ENCODE measurements at regions not wholly inside any gene's neighbourhood (a gene's known extent, or its start where the extent isn't known, plus 50 kb on each side); places are given as distances from the start of the nearest gene placed in this dataset.

DNA sequence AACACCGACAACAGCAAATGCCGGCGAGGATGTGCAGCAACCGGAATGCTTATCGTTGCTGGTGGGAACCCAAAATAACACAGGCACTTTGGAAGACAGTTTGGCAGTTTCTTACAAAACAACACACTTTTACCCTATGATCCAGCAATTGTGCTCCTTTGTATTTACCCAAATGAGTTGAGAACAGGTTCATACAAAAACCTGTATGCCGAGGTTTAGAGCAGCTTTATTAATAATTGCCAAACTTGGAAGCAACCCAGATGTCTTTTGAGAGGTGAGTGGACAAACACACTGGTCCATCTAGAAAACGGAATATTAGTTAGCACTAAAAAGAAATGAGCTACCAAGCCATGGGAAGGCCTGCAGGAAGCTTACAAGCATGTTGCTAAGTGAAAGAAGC, 118.9 kb downstream of the CTTN start:
- Histone ChIP-seq H3K9me3 (ENCODE audit: low read length) (peaks cover 4% of the 10 kb centered on the region), H3K9ac (ENCODE audit: low read length) (no peak overlapping the region), H3K36me3 (ENCODE audit: insufficient read depth, low read length) (no peaks in the 10 kb centered on the region), H3K27me3 (ENCODE audit: insufficient read depth, low read depth, low read length) (no peaks in the 10 kb centered on the region), H3K9me2 (ENCODE audit: insufficient read depth, low read length) (no peaks in the 10 kb centered on the region), H4K20me1 (ENCODE audit: insufficient read depth) (no peaks in the 10 kb centered on the region), H3F3A (ENCODE audit: insufficient read depth, low read length, poor library complexity, severe bottlenecking) (no peaks in the 10 kb centered on the region), H3K79me2 (replicated peaks; ENCODE audit: insufficient read depth, low read length) (peaks cover 6% of the 10 kb centered on the region), H3K27ac (ENCODE audit: low read length) (no peak overlapping the region), H3K4me3 (ENCODE audit: low read length) (no peak overlapping the region), H3K4me2 (ENCODE audit: low read length) (no peak overlapping the region), H2AFZ (ENCODE audit: low read depth, low read length) (no peak overlapping the region)
- no peak for TF ChIP-seq EP300 (conservative IDR thresholded peaks at IDR 0.05; ENCODE audit: poor library complexity, severe bottlenecking)

- no peaks in the 10 kb centered on the region for H3K9me3 ChIP-seq (ENCODE audit: low read length)
- no peak overlapping the region for H3K4me2 ChIP-seq (ENCODE audit: low read length)
- no peaks in the 10 kb centered on the region for H4K20me1 ChIP-seq (ENCODE audit: insufficient read depth)
- no peak overlapping the region for H2AFZ ChIP-seq (ENCODE audit: low read depth, low read length)
- no peaks in the 10 kb centered on the region for H3F3A ChIP-seq (ENCODE audit: insufficient read depth, low read length, poor library complexity, severe bottlenecking)
- no peaks in the 10 kb centered on the region for H3K36me3 ChIP-seq (ENCODE audit: insufficient read depth, low read length)
- no peak overlapping the region for H3K4me3 ChIP-seq (ENCODE audit: low read length)
- no peak for TF ChIP-seq RAD21 (conservative IDR thresholded peaks at IDR 0.05)
- TF ChIP-seq EP300 (conservative IDR thresholded peaks at IDR 0.05; ENCODE audit: poor library complexity, severe bottlenecking), result no peak
- TF ChIP-seq POLR2AphosphoS5 (IDR thresholded peaks at IDR 0.05), result no peak
- no peak for TF ChIP-seq REST (IDR thresholded peaks at IDR 0.05; ENCODE audit: borderline replicate concordance)
- TF ChIP-seq MXI1 (conservative IDR thresholded peaks at IDR 0.05; ENCODE audit: poor library complexity, severe bottlenecking), result no peak
- TF ChIP-seq EZH2 (IDR thresholded peaks at IDR 0.05; ENCODE audit: borderline replicate concordance, insufficient read depth, low read length, poor library complexity, severe bottlenecking), result no peak
- TF ChIP-seq TAF1 (IDR thresholded peaks at IDR 0.05; ENCODE audit: low read depth), result no peak
- TF ChIP-seq SMC3 (conservative IDR thresholded peaks at IDR 0.05; ENCODE audit: poor library complexity), result no peak
- no peak overlapping the region for H3K9ac ChIP-seq (ENCODE audit: low read length)
- peaks cover 6% of the 10 kb centered on the region for H3K79me2 ChIP-seq (replicated peaks; ENCODE audit: insufficient read depth, low read length)
- no peaks in the 10 kb centered on the region for H3K9me2 ChIP-seq (ENCODE audit: insufficient read depth, low read length)
- H3K27ac ChIP-seq (ENCODE audit: low read length), result no peak overlapping the region
- no peaks in the 10 kb centered on the region for H3K27me3 ChIP-seq (ENCODE audit: insufficient read depth, low read depth, low read length)
Observed at GRCh38 chr11:70517988-70518907, 119.9 kb downstream of the CTTN start.

GRCh38 chr11:70519117-70519516, 120.8 kb downstream of the CTTN start:
- Histone ChIP-seq H2AFZ (ENCODE audit: low read depth, low read length) (no peak overlapping the region), H3F3A (ENCODE audit: insufficient read depth, low read length, poor library complexity, severe bottlenecking) (no peaks in the 10 kb centered on the region), H3K27ac (ENCODE audit: low read length) (no peak overlapping the region), H3K36me3 (ENCODE audit: insufficient read depth, low read length) (no peaks in the 10 kb centered on the region), H3K79me2 (replicated peaks; ENCODE audit: insufficient read depth, low read length) (peaks cover 6% of the 10 kb centered on the region), H3K9me2 (ENCODE audit: insufficient read depth, low read length) (no peaks in the 10 kb centered on the region), H3K9me3 (ENCODE audit: low read length) (no peaks in the 10 kb centered on the region), H3K9ac (ENCODE audit: low read length) (no peak overlapping the region), H3K27me3 (ENCODE audit: insufficient read depth, low read depth, low read length) (no peaks in the 10 kb centered on the region), H3K4me2 (ENCODE audit: low read length) (no peak overlapping the region), H3K4me3 (ENCODE audit: low read length) (no peak overlapping the region), H4K20me1 (ENCODE audit: insufficient read depth) (no peaks in the 10 kb centered on the region)
- TF ChIP-seq REST (IDR thresholded peaks at IDR 0.05; ENCODE audit: borderline replicate concordance), result no peak
- no peak for TF ChIP-seq MXI1 (conservative IDR thresholded peaks at IDR 0.05; ENCODE audit: poor library complexity, severe bottlenecking)
- no peak for TF ChIP-seq EZH2 (IDR thresholded peaks at IDR 0.05; ENCODE audit: borderline replicate concordance, insufficient read depth, low read length, poor library complexity, severe bottlenecking)
- no peak for TF ChIP-seq POLR2AphosphoS5 (IDR thresholded peaks at IDR 0.05)
- TF ChIP-seq TAF1 (IDR thresholded peaks at IDR 0.05; ENCODE audit: low read depth), result no peak
- no peak for TF ChIP-seq SMC3 (conservative IDR thresholded peaks at IDR 0.05; ENCODE audit: poor library complexity)
- TF ChIP-seq, protein P1, sequence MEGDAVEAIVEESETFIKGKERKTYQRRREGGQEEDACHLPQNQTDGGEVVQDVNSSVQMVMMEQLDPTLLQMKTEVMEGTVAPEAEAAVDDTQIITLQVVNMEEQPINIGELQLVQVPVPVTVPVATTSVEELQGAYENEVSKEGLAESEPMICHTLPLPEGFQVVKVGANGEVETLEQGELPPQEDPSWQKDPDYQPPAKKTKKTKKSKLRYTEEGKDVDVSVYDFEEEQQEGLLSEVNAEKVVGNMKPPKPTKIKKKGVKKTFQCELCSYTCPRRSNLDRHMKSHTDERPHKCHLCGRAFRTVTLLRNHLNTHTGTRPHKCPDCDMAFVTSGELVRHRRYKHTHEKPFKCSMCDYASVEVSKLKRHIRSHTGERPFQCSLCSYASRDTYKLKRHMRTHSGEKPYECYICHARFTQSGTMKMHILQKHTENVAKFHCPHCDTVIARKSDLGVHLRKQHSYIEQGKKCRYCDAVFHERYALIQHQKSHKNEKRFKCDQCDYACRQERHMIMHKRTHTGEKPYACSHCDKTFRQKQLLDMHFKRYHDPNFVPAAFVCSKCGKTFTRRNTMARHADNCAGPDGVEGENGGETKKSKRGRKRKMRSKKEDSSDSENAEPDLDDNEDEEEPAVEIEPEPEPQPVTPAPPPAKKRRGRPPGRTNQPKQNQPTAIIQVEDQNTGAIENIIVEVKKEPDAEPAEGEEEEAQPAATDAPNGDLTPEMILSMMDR (IDR thresholded peaks at IDR 0.05; ENCODE audit: poor library complexity, severe bottlenecking), result no peak
- no peak for TF ChIP-seq RAD21 (conservative IDR thresholded peaks at IDR 0.05)
- no peak for TF ChIP-seq EP300 (conservative IDR thresholded peaks at IDR 0.05; ENCODE audit: poor library complexity, severe bottlenecking)
